DOHH2 (cell line): ENCODE measurements at regions not wholly inside any gene's neighbourhood (a gene's known extent, or its start where the extent isn't known, plus 50 kb on each side); places are given as distances from the start of the nearest gene placed in this dataset.

Source experiments
- H3F3A ChIP-seq: fragments of 200-600 bp; sonication (generic), shearing (Covaris generic); 2 replicates; pipeline ENCODE4 v1.6.0; 2016; ENCODE audit warnings: antibody characterized with exemption, mild to moderate bottlenecking; ENCODE audit not compliant: control insufficient read depth, insufficient read depth
- H3K27ac ChIP-seq: fragments of 200-600 bp; sonication (generic); 2 replicates; pipeline ENCODE4 v1.5.1; 2014; ENCODE audit warnings: low read depth, mild to moderate bottlenecking, low read length, moderate library complexity
- H3K27me3 ChIP-seq: fragments of 200-600 bp; sonication (generic); 2 replicates; pipeline ENCODE4 v1.6.1; 2014; ENCODE audit warnings: mild to moderate bottlenecking, low read length, mixed read lengths; ENCODE audit not compliant: control insufficient read depth
- H3K36me3 ChIP-seq: fragments of 200-600 bp; sonication (generic); 2 replicates; pipeline ENCODE4 v1.6.1; 2014; ENCODE audit warnings: mild to moderate bottlenecking, low read length, moderate library complexity, mixed read lengths; ENCODE audit not compliant: control insufficient read depth
- H3K4me1 ChIP-seq: fragments of 200-600 bp; sonication (generic); 2 replicates; pipeline ENCODE4 v1.6.1; 2014; ENCODE audit warnings: mild to moderate bottlenecking, low read length, mixed read lengths; ENCODE audit not compliant: control insufficient read depth
- H3K4me2 ChIP-seq: fragments of 200-600 bp; sonication (generic); 2 replicates; pipeline ENCODE4 v1.6.0; 2014; ENCODE audit warnings: mild to moderate bottlenecking, low read length, moderate library complexity
- H3K4me3 ChIP-seq: fragments of 200-600 bp; sonication (generic); 2 replicates; pipeline ENCODE4 v1.5.1; 2014; ENCODE audit warnings: mild to moderate bottlenecking, low read length, mixed read lengths
- H3K79me2 ChIP-seq: fragments of 200-600 bp; sonication (generic); 2 replicates; pipeline ENCODE4 v1.6.1; 2014; ENCODE audit warnings: mild to moderate bottlenecking, low read length, mixed read lengths; ENCODE audit not compliant: control insufficient read depth
- H3K9me2 ChIP-seq: fragments of 200-600 bp; sonication (generic); replicated peaks from 2 replicates; pipeline ENCODE4 v1.6.1; 2014; ENCODE audit warnings: mild to moderate bottlenecking, low read length, mixed read lengths; ENCODE audit not compliant: control insufficient read depth
- H3K9me3 ChIP-seq: fragments of 200-600 bp; sonication (generic); 2 replicates; pipeline ENCODE4 v1.6.1; 2014; ENCODE audit warnings: antibody characterized with exemption, low read length, mixed read lengths; ENCODE audit not compliant: control insufficient read depth, insufficient read depth
- H4K20me1 ChIP-seq: fragments of 200-600 bp; sonication (generic); 2 replicates; pipeline ENCODE4 v1.6.0; 2014; ENCODE audit warnings: low read depth, mild to moderate bottlenecking, antibody characterized with exemption, low read length, moderate library complexity; ENCODE audit not compliant: control insufficient read depth, insufficient read depth
- EZH2phosphoT487 ChIP-seq: fragments of 200-600 bp; sonication (generic); IDR thresholded peaks from 2 replicates; pipeline ENCODE4 v1.6.1; 2017; ENCODE audit warnings: borderline replicate concordance, mild to moderate bottlenecking, antibody characterized with exemption, low read length, moderate library complexity, mixed read lengths
- TF ChIP-seq, protein P1 (sequence below): fragments of 200-600 bp; sonication (generic); IDR thresholded peaks from one replicate; pipeline ENCODE4 v1.5.1; 2014; ENCODE audit warnings: antibody characterized with exemption, mild to moderate bottlenecking, low read depth, low read length; ENCODE audit not compliant: poor library complexity, severe bottlenecking

DNA sequence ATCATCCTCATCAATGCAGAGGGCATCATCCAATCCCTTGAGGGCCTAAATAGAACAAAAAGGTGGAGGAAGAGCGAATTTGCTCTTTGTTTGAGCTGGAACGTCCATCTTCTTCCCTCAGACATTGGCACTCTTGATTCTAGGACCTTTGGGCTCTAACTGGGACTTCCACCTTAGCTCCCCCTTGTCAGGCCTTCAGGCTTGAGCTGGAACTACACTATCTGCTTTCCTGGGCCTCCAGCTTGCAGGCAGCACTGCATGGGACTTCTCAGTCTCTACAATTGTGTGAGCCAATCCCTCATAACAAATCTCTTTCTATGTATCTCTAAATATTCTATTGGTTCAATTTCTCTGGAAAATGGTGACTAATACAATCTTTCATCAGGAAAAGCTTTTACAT is 155.4 kb downstream of the MCHR2 start:
- TF ChIP-seq, protein P1, sequence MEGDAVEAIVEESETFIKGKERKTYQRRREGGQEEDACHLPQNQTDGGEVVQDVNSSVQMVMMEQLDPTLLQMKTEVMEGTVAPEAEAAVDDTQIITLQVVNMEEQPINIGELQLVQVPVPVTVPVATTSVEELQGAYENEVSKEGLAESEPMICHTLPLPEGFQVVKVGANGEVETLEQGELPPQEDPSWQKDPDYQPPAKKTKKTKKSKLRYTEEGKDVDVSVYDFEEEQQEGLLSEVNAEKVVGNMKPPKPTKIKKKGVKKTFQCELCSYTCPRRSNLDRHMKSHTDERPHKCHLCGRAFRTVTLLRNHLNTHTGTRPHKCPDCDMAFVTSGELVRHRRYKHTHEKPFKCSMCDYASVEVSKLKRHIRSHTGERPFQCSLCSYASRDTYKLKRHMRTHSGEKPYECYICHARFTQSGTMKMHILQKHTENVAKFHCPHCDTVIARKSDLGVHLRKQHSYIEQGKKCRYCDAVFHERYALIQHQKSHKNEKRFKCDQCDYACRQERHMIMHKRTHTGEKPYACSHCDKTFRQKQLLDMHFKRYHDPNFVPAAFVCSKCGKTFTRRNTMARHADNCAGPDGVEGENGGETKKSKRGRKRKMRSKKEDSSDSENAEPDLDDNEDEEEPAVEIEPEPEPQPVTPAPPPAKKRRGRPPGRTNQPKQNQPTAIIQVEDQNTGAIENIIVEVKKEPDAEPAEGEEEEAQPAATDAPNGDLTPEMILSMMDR = no peak
- Histone ChIP-seq H3K9me3 (no peaks in the 10 kb centered on the region), H3K4me3 (no peak overlapping the region), H3K79me2 (no peaks in the 10 kb centered on the region), H3K4me2 (no peak overlapping the region), H4K20me1 (no peaks in the 10 kb centered on the region), H3F3A (no peaks in the 10 kb centered on the region), H3K4me1 (no peaks in the 10 kb centered on the region), H3K27ac (no peak overlapping the region), H3K36me3 (no peaks in the 10 kb centered on the region), H3K27me3 (peaks cover 5% of the 10 kb centered on the region; the same call in 1 of the 2 replicates), H3K9me2 (no peaks in the 10 kb centered on the region)

DNA sequence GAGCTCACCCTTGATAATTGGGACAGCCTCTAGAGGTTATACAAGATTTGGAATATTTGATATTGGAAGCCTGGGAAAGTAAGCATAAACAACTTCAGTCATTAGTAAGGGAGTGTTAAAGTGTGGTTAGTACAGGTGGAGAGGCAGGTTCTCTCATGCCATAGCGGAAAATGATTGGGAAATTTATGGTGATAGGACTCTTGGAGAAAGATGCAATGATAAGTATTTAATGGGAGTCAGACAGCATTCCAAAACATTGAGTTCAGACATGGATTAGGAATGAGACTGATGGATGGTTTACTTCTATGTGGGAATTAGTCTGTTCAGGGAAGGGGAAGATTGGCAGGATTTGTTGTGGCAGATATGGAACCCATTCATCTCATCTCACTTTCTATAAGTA is 152.7 kb downstream of the MCHR2 start:
- Histone ChIP-seq H3K36me3 (no peaks in the 10 kb centered on the region), H3K9me2 (no peaks in the 10 kb centered on the region)

DNA sequence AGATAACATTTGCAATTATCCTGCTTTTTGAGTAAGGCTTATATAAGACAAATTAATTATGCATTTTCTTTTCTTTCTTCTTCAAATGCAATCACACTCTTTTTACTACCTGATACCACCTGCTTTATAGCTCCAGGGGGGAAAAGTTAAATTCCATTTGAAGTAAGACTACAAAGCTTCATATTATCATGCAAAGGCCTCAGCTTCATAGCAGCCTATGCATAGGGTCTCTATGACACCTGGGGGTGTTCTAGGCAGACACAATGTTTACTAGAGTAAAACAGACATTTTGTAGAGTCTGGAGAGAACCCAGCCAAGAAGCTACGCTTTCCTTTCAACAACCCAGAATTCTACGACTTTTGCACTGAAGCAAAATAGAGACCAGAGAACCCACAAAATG is 148.0 kb downstream of the MCHR2 start:
- Histone ChIP-seq H3K9me2 (no peaks in the 10 kb centered on the region), H3K27me3 (peaks cover 8% of the 10 kb centered on the region; the same call in 1 of the 2 replicates), H3K4me1 (no peaks in the 10 kb centered on the region), H3K27ac (no peak overlapping the region), H3K9me3 (no peaks in the 10 kb centered on the region), H3K4me3 (no peak overlapping the region), H3K4me2 (no peak overlapping the region), H3K79me2 (no peaks in the 10 kb centered on the region), H3K36me3 (no peaks in the 10 kb centered on the region), H4K20me1 (no peaks in the 10 kb centered on the region), H3F3A (no peaks in the 10 kb centered on the region)
- TF ChIP-seq, protein P1 = no peak
- TF ChIP-seq EZH2phosphoT487 = no peak

More for the DNA sequence above, 152.7 kb downstream of the MCHR2 start:
- no peaks in the 10 kb centered on the region for H3K4me1 ChIP-seq
- no peaks in the 10 kb centered on the region for H4K20me1 ChIP-seq
- H3K4me2 ChIP-seq = no peak overlapping the region
- H3K9me3 ChIP-seq = no peaks in the 10 kb centered on the region
- no peaks in the 10 kb centered on the region for H3F3A ChIP-seq
- H3K27ac ChIP-seq = no peak overlapping the region
- no peak overlapping the region for H3K4me3 ChIP-seq
- peaks cover 5% of the 10 kb centered on the region; the same call in 1 of the 2 replicates for H3K27me3 ChIP-seq
- no peaks in the 10 kb centered on the region for H3K79me2 ChIP-seq
- TF ChIP-seq, protein P1 = no peak
- TF ChIP-seq EZH2phosphoT487 = no peak

DNA sequence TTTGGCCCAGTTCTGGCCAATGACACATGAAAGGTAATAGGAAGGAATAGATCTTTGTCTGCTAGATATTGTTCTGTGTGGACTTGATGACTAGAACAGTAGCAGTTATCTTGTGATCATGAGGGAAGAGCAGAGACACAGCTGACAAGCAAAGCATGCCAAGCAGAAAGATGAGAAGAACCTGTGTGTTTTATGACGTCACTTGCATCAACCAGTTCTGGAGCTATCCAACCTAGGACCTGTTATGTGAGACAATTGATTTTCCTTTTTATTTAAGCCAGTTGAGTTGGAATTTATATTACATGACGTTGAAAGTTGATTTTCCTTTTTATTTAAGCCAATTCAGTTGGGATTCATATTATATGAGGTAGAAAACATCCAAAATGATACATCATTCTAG is 143.2 kb downstream of the MCHR2 start:
- H3K36me3 ChIP-seq = no peaks in the 10 kb centered on the region
- no peak overlapping the region for H3K4me3 ChIP-seq
- no peaks in the 10 kb centered on the region for H3K4me1 ChIP-seq
- H3K9me3 ChIP-seq = no peaks in the 10 kb centered on the region
- 0 out of 2 replicates have a peak, but pooled peaks cover 2% of the 10 kb centered on the region for H3K27me3 ChIP-seq
- TF ChIP-seq, protein P1 = no peak
- TF ChIP-seq EZH2phosphoT487 = no peak
- no peaks in the 10 kb centered on the region for H3F3A ChIP-seq
- H3K9me2 ChIP-seq = no peaks in the 10 kb centered on the region
- no peak overlapping the region for H3K4me2 ChIP-seq
- no peaks in the 10 kb centered on the region for H3K79me2 ChIP-seq
- no peak overlapping the region for H3K27ac ChIP-seq
- no peaks in the 10 kb centered on the region for H4K20me1 ChIP-seq
